Upper lobe of left lung (tissue), 4 donors: ENCODE measurements at regions not wholly inside any gene's neighbourhood (a gene's known extent, or its start where the extent isn't known, plus 50 kb on each side); places are given as distances from the start of the nearest gene placed in this dataset.

ENCODE experiments used
- CTCF ChIP-seq, 6 experiments: fragments of 450-650 bp in 4 of 6; fragments of 200-600 bp in 2 of 6; sonication (generic) in 2 of 6; IDR thresholded peaks; one replicate each; pipeline ENCODE4 v1.5.1; 2016 to 2019; ENCODE audit warnings: antibody characterized with exemption in 6 of 6
- POLR2AphosphoS5 ChIP-seq, 2 donors: sonication (generic); formaldehyde crosslinking; IDR thresholded peaks; one replicate each; pipeline ENCODE4 v1.5.1; 2017; ENCODE audit warnings: antibody characterized with exemption in 2 of 2

DNA sequence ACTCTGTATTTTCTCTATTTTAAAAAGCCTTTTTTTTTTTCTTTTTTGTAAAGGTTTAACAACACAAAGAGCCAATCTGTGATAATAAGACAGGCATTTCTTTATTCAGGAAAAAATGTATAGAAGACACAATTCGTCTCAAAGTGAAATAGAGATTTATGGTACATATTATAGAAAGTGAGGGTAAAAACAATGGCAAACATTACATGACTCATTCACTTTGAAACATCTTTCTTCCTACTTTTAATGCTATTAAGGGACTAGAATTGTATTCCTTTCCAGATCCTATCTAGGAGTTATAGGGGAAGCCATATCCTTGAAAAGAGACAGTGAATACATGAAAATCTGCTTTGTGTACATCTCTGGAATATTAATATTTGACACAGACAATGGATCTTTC, 137.1 kb upstream of the MCTP2 start:
- TF ChIP-seq POLR2AphosphoS5 (IDR thresholded peaks at IDR 0.05) (no peak), CTCF (IDR thresholded peaks at IDR 0.05) (no peak)
